Stimulated activated naive CD8-positive, alpha-beta T cell treated with anti-CD3 and anti-CD28 coated beads, Interleukin-15, amount 100 ng/mL, for 72 hours (primary cell): ENCODE measurements at regions not wholly inside any gene's neighbourhood (a gene's known extent, or its start where the extent isn't known, plus 50 kb on each side); places are given as distances from the start of the nearest gene placed in this dataset.

Source experiments
- ATAC-seq: fragments of 150-1000 bp; cut with Tn5 transposase; 2 replicates; pipeline ENCODE4 v1.10.0; 2021; ENCODE audit warnings: mild to moderate bottlenecking, moderate library complexity
- DNase-seq, 2 donors: peaks; one replicate each; pipeline ENCODE4 v3.0.0; 2021 to 2022
- H3K27ac Mint-ChIP-seq, 2 donors: one replicate each; pipeline ENCODE4 v1.8.0; 2022; ENCODE audit warnings: mild to moderate bottlenecking in 2 of 2, mixed read lengths in 2 of 2, moderate library complexity in 2 of 2
- H3K27me3 Mint-ChIP-seq: one replicate; pipeline ENCODE4 v1.8.0; 2022; ENCODE audit warnings: mixed read lengths
- H3K4me1 Mint-ChIP-seq: one replicate; pipeline ENCODE4 v1.8.0; 2022; ENCODE audit warnings: mild to moderate bottlenecking, mixed read lengths
- H3K4me3 Mint-ChIP-seq, 2 donors: one replicate each; pipeline ENCODE4 v1.8.0; 2022; ENCODE audit warnings: mild to moderate bottlenecking in 2 of 2, mixed read lengths in 2 of 2, moderate library complexity in 1 of 2
- H3K9me3 Mint-ChIP-seq, 2 donors: one replicate each; pipeline ENCODE4 v1.8.0; 2022; ENCODE audit warnings: mixed read lengths in 2 of 2

DNA sequence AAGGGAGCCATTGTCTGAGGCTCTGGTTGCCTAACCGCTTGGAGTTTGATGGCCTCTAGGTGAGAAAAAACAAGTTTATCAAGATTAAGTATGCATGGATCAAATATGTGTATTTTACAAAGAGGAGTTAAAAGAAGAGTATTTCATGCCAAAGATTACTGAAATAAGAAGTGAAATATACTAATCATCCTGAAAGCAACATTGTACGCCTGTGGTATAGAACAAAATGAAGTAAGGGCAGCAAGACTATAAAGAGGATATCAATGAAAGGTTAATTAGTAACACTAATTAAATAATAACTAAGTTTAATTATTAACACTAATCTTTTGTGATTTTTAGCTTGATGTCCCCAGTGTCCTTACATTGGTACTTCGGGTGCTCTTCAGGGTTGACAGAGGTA lies 276.7 kb downstream of the CALCRL start:
- Mint-ChIP-seq H3K9me3 (no peaks in the 10 kb centered on the region), H3K27me3 (no peaks in the 10 kb centered on the region), H3K4me1 (no peaks in the 10 kb centered on the region), H3K27ac (no peak overlapping the region), H3K4me3 (no peak overlapping the region)
- no peak for DNase-seq
- ATAC-seq: no peak

DNA sequence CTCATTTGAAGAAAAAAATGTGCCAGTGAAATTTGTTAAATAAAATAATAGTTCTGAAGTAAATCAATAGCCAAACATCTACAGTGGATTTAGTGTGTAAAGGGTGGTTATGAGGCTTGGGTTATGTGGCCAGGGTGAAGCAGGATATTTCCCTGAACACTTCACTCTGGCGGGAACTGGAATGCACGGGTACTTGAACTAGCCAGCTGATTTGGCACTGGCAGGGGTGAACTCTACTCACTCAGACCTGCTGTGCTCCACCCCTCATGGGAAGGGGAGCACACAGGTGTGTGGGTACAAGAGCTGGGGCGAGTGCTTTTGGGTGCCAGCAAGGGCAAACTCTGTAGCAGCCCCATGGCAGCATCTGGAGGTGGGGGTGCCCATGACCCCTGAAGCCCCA lies 278.2 kb downstream of the CALCRL start:
- H3K4me3 Mint-ChIP-seq: no peak overlapping the region
- no peak overlapping the region for H3K27ac Mint-ChIP-seq
- DNase-seq (no peak), ATAC-seq (no peak)
- no peaks in the 10 kb centered on the region for H3K4me1 Mint-ChIP-seq
- H3K27me3 Mint-ChIP-seq: no peaks in the 10 kb centered on the region
- no peaks in the 10 kb centered on the region for H3K9me3 Mint-ChIP-seq

DNA sequence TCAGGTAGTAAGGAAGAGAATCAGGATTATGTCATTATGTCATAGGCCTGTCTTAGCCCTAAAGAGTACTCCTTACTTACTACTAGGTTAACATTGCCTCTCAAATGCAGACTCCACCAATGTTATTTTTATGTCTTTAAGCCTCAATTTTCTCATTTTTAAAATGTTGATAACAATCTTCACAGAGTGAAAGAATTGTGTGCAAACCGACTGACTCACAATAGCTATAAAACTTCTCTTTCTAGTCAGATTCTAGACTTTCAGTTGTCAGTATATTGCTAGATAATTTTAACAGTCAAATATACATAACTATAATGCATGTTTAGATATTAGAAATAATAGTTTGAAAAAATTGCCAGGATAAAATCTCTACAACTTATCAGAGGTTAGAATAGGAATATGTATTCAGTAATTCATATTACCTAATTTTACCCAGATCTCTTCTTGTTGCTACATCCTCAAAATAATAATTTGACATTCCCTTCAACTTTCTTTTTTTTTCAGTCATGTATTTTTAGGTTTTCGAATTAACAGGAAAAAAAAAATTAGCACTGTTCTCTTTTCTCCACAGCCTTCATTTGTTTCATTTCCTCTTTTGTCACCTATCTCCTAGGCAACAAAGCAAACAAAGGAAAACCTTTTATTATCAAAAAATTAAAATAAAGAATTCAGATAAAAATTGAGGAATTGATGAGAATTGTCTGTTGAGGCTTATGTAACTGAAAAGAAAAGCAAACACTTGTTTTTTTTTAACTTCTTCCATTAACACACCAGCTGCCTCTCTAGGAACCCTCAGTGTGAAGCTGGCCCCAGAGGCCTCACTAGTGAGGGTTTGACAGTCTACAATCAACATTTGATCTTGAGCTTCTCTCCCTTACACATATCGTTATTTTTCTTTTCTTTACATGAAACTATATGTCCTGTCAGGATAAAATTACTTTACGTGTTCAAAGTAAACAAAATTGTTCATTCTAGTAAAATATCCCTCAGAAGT lies 279.0 kb downstream of the CALCRL start:
- no peak overlapping the region for H3K27ac Mint-ChIP-seq
- H3K4me3 Mint-ChIP-seq: no peak overlapping the region
- no peaks in the 10 kb centered on the region for H3K4me1 Mint-ChIP-seq
- no peaks in the 10 kb centered on the region for H3K9me3 Mint-ChIP-seq
- no peak for ATAC-seq
- DNase-seq: no peak
- H3K27me3 Mint-ChIP-seq: no peaks in the 10 kb centered on the region

DNA sequence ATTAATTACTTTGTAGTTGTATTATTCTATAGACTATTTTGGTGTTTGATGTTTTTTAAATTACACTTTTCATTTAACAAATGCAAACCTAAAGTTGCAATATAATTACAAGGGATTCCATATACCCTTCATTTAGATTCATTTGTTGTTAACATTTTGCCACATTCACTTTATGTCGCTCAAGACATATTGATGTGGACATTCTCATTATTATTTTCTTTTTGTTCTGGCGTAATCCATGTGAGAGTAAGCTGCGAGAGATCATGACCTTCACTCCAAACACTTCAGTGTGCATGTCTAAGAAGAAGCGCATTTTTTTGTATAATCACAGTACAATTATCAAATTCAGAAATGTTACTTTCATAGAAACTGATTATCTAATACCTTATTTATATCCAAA lies 280.6 kb downstream of the CALCRL start:
- H3K9me3 Mint-ChIP-seq: no peaks in the 10 kb centered on the region
- no peak overlapping the region for H3K27ac Mint-ChIP-seq
- ATAC-seq (no peak), DNase-seq (no peak)
- H3K27me3 Mint-ChIP-seq: no peaks in the 10 kb centered on the region
- H3K4me1 Mint-ChIP-seq: no peaks in the 10 kb centered on the region
- H3K4me3 Mint-ChIP-seq: no peak overlapping the region

DNA sequence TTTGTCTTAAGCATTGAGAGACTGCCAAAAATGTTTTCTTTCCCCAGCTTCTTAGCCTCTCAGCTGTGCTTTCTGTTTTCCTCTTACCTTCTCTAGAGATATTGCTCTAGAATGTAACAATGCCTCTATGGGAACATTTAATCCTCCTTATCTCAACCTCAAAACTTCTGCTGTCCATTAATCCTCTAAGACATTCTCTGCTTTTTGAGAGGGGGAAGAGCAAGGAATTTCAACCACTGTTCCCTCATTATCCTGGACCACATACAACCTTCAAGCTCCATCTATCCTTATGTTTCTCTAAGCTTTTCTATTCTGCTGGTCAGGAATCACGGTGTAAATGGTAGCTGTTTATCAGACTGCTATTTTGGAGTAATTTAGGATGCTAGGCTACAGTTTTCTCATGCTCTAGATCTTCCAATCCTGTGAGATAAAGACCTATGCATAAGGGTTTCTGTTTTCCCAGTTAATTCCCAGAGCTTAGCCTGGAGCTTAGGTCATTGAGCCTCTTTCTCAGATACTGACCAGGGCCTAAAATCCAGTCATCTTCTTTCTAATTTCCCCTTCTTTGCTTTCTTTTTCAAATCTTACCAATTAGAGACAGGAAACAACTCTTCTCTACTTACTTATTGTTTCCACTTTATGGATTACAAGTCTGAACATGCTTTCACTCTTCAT lies 282.0 kb downstream of the CALCRL start:
- H3K27me3 Mint-ChIP-seq: no peaks in the 10 kb centered on the region
- no peak overlapping the region for H3K27ac Mint-ChIP-seq
- no peak for DNase-seq

DNA sequence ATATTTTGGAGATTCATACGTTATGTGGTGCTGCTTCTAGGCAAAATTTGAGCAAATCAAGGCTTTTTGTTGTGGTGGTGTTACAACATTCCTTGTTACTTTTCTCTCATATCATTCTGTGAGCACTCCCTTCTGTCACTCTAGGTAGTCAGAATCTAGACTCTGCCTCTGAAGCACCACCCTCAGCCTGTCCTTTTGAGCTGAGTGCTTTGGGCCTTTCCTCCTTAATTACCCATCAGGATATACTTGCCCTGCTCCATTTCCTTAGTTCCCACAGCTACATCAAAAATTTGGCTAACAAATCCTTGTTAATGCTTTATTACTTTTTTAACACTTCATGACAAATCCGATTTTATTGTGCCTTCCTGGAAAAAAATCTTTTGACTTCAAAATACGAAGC lies 289.6 kb downstream of the CALCRL start:
- ATAC-seq: no peak
- Mint-ChIP-seq H3K27ac (no peak overlapping the region), H3K4me1 (no peaks in the 10 kb centered on the region), H3K4me3 (no peak overlapping the region), H3K27me3 (no peaks in the 10 kb centered on the region), H3K9me3 (peaks cover 9 to 14% of the 10 kb centered on the region in 2 donors)
- no peak for DNase-seq

More for the DNA sequence above, 282.0 kb downstream of the CALCRL start:
- Mint-ChIP-seq H3K9me3 (no peaks in the 10 kb centered on the region), H3K4me3 (no peak overlapping the region), H3K4me1 (no peaks in the 10 kb centered on the region)
- ATAC-seq: no peak

DNA sequence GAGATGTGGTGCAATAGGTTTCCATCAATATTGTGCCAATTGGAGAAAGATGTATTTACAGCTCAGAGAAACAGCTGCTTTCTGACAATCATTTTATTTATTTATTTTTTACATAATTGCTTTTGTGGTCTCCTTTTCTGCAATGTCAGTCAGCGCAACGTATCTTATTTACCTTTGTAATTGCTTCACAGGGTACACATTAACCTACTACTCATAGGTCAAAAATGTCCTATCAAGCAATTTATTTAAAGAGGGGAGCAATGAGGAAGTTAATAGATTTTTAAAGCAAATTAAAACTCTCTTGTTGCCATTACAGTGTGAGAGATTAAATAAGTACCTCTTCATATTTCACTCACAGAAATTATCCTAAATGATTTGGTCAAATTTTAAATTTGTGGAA lies 291.0 kb downstream of the CALCRL start:
- Mint-ChIP-seq H3K27me3 (no peaks in the 10 kb centered on the region), H3K27ac (no peak overlapping the region), H3K4me3 (no peak overlapping the region), H3K9me3 (peaks cover 9 to 14% of the 10 kb centered on the region in 2 donors), H3K4me1 (no peaks in the 10 kb centered on the region)
- ATAC-seq (no peak), DNase-seq (no peak)

DNA sequence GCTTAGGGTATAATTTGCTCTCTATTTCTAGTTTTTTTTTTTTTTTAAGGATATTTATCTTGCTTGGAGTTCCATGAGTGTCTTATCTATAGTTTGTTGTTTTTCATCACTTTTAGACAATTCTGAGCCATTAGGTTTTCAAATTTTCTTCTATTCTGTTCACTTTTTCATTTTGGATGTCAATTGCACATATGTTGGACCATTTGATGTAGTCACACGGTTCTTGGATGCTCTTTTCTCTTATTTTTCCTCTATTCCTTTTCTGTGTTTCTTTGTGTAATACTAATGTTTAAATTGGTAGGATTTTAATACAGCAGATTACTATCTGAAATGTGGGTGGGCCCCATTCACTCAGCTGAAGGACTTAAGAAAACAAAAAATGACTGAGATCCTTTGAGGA lies 292.6 kb downstream of the CALCRL start:
- Mint-ChIP-seq H3K27ac (no peak overlapping the region), H3K9me3 (peaks cover 9 to 14% of the 10 kb centered on the region in 2 donors), H3K4me3 (no peak overlapping the region), H3K4me1 (no peaks in the 10 kb centered on the region), H3K27me3 (no peaks in the 10 kb centered on the region)
- ATAC-seq (no peak), DNase-seq (no peak)

DNA sequence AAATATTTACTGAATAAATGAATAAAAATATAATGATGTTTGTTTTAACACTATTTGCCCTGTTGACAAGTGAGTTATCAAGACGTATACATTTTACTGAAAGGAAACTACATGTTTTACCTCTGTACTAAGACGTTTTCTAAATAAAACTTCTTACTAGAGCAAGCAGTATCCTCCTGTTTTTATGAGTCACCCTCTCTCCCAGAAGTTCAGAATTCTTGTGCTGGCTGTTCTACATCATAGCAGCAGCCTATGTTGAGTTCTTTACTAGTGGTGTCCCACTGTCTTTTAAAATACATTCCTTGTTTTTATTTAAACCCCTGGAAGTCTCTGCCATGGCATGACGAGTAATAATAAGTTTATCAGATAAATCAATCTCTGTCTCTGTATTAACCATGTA lies 297.4 kb downstream of the CALCRL start:
- ATAC-seq (no peak), DNase-seq (no peak)
- H3K4me1 Mint-ChIP-seq: no peaks in the 10 kb centered on the region

DNA sequence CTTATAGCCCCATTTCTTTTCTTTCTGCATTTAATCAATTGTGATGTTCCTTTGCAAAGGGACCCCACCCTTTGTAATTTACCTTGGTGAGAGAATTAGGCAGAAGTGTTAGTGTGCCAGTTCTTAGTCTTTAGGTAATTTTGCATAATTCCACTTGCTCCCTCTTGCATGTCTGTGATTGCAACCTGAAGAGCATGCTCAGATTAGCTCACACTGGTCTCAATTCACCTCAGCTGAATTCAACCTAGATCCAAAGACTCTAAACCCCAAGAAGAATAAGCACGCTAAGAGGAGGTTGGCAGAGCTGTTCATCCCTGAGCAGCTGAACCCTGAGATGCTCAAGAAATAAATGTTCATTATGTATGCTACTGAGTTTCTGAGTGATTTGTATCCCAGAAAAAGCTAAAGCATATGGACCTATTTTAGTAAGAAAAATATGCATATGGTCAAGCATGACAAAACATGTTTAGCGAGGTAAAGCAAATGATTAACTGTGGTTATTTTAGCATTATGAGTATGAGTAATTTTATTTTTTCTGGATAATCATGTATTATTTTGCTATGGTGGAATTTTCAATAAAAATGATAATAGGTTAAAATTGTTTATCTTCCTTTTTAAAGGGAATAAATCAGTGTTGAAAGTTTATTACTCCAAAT lies 299.2 kb upstream of the ZSWIM2 start:
- ATAC-seq (no peak), DNase-seq (no peak)
- Mint-ChIP-seq H3K4me3 (no peak overlapping the region), H3K27me3 (no peaks in the 10 kb centered on the region), H3K27ac (no peak overlapping the region), H3K9me3 (no peaks in the 10 kb centered on the region), H3K4me1 (no peaks in the 10 kb centered on the region)

More for the DNA sequence above, 297.4 kb downstream of the CALCRL start:
- Mint-ChIP-seq H3K27me3 (no peaks in the 10 kb centered on the region), H3K9me3 (peaks cover 9 to 13% of the 10 kb centered on the region in 2 donors), H3K27ac (no peak overlapping the region), H3K4me3 (no peak overlapping the region)

DNA sequence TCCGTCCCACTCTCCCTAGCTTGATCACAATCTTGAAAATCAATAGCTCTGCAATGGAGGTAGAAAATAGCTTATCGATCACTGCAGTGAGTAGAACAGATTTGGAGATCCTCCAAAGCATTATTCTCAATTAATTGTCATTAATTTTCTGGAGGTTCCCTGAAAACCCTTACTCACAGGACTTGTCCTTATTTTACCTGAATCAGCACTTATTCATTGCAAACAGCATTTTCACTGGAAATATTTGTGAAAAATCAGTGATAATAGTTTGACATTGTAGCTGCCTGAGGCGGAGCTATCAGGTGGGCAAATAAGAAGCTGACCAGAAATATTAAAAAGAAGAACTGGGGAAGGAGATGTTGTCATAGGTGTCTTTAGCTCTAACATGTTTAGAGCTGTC lies 294.6 kb upstream of the ZSWIM2 start:
- Mint-ChIP-seq H3K4me1 (no peaks in the 10 kb centered on the region), H3K27ac (no peak overlapping the region), H3K4me3 (no peak overlapping the region), H3K27me3 (no peaks in the 10 kb centered on the region), H3K9me3 (no peaks in the 10 kb centered on the region)
- DNase-seq (no peak), ATAC-seq (no peak)

DNA sequence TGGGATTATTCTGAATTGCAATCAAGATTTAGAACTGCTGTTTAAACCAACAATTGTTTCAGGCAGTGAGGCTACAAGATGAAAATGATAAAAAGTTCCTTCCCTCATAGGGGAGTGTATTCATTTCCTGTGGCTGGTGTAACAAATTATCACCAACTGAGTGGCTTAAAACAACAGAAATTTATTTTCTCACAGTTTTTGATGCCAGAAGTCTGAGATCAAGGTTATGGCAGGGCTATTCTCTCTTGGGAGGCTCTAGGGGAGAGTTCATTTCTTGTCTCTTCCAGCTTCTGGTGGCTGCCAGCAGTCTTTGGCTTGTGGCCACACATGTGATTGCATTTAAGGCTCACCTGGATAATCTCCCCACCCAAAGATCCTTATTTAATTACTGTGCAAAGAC lies 290.5 kb upstream of the ZSWIM2 start:
- no peaks in the 10 kb centered on the region for H3K9me3 Mint-ChIP-seq
- H3K4me3 Mint-ChIP-seq: no peak overlapping the region
- H3K27me3 Mint-ChIP-seq: no peaks in the 10 kb centered on the region
- no peaks in the 10 kb centered on the region for H3K4me1 Mint-ChIP-seq
- no peak for ATAC-seq
- H3K27ac Mint-ChIP-seq: no peak overlapping the region
- no peak for DNase-seq

DNA sequence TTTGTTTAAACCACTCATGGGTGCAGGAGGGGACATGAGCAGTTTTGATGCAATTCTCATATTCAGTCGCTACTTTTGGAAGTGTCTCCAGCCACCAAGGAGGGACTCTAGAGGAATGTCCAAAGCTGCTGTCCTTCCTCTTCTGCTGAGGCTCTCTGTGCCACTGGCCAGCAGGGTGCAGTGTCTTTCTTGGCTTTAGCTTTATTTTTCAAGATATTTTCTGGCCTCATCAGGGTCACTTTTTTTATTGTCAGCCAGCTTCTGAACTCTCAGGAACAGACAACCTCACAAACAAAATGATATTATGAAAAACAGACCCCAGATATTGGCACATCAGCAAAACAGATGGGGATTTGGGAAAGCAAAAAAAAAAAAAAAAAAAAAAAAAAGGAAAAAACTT lies 289.3 kb upstream of the ZSWIM2 start:
- Mint-ChIP-seq H3K4me3 (no peak overlapping the region), H3K4me1 (no peaks in the 10 kb centered on the region), H3K9me3 (no peaks in the 10 kb centered on the region), H3K27me3 (no peaks in the 10 kb centered on the region), H3K27ac (no peak overlapping the region)
- ATAC-seq: no peak
- DNase-seq: no peak

DNA sequence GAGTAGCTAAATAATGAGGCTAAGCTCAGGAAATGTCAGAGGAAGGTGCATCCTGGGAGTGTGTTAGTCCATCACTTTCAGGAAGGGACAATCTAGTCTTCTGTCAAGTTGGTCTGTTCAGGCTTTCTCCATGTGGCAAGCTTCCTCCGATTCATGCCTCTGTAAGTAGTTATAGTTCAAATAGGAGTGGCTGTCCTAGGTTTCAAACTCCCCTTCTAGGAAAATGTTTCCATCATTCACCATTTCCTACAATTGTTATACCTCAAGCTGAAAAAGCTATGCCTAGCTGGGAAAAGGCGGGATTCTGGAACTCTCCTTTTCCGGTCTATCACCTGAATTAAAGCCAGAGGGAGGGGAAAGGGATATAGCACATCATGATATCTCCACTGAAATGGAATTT lies 287.7 kb upstream of the ZSWIM2 start:
- no peak for DNase-seq
- Mint-ChIP-seq H3K27ac (no peak overlapping the region), H3K27me3 (no peaks in the 10 kb centered on the region), H3K4me1 (no peaks in the 10 kb centered on the region), H3K4me3 (no peak overlapping the region), H3K9me3 (peaks cover 6% of the 10 kb centered on the region in 2 donors)
- no peak for ATAC-seq

DNA sequence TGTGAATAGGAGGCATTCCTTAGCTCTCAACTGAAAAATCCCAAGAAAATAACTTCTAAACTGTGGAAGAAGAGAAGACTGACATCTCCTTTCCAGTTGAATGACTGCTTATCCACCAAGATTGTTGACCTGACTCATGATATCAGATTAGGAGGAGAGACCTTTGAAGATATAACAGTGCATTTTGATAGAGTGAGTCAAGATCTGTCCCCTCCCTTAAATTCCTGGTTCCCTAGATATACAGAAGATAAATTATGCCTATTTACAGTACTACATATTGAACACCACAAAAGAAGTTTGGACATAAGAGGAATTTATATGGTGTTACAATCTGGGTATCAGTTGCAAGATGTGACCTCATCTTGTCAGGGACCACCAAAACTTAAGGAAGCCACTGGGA lies 285.3 kb upstream of the ZSWIM2 start:
- H3K27me3 Mint-ChIP-seq: no peaks in the 10 kb centered on the region
- no peaks in the 10 kb centered on the region for H3K4me1 Mint-ChIP-seq
- H3K27ac Mint-ChIP-seq: peak overlapping the region in 1 of 2 donors; percentile 15
- H3K4me3 Mint-ChIP-seq: no peak overlapping the region
- ATAC-seq: no peak
- no peak for DNase-seq
- peaks cover 6% of the 10 kb centered on the region in 2 donors for H3K9me3 Mint-ChIP-seq

DNA sequence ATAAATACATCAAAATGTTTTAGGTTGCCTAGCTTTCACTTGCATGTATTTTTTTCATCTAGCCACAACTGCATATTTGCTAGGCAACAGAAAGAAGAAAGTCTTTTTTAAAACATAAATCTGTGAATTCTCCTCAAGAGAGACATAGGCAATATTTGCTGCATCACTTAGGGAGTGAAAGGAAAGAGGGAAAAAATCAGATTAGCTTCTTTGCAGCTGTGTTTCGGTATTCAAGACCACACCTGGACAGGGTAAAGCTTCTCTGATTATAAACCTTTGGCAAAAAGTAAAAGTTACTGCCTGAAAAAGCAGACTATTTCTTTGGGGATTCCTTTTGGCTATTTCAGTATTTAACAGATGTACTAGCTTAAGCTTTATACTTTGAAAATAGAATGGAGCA lies 280.9 kb upstream of the ZSWIM2 start:
- no peak overlapping the region for H3K27ac Mint-ChIP-seq

More for the DNA sequence above, 280.9 kb upstream of the ZSWIM2 start:
- Mint-ChIP-seq H3K27me3 (no peaks in the 10 kb centered on the region), H3K4me1 (no peaks in the 10 kb centered on the region), H3K4me3 (no peak overlapping the region), H3K9me3 (peaks cover 6% of the 10 kb centered on the region in 2 donors)
- DNase-seq: no peak
- ATAC-seq: no peak
